Lower leg skin (tissue), 3 donors: ENCODE measurements at regions not wholly inside any gene's neighbourhood (a gene's known extent, or its start where the extent isn't known, plus 50 kb on each side); places are given as distances from the start of the nearest gene placed in this dataset.

ENCODE experiments used
- CTCF ChIP-seq, 3 donors: fragments of 450-650 bp; IDR thresholded peaks; one replicate each; pipeline ENCODE4 v1.5.1; 2016; ENCODE audit warnings: antibody characterized with exemption in 3 of 3, mild to moderate bottlenecking in 3 of 3, moderate library complexity in 2 of 3
- POLR2A ChIP-seq, 2 donors: fragments of 450-650 bp; IDR thresholded peaks; one replicate each; pipeline ENCODE4 v1.6.1; 2016 to 2017; ENCODE audit warnings: antibody characterized with exemption in 2 of 2, mild to moderate bottlenecking in 1 of 2, moderate library complexity in 1 of 2

- TF ChIP-seq CTCF (IDR thresholded peaks at IDR 0.05) (no peak), POLR2A (IDR thresholded peaks at IDR 0.05) (no peak)
Observed at GRCh38 chr16:79296491-79296890, 304.0 kb downstream of the MAF start.
